HG03280 (cell line): ENCODE measurements at regions not wholly inside any gene's neighbourhood (a gene's known extent, or its start where the extent isn't known, plus 50 kb on each side); places are given as distances from the start of the nearest gene placed in this dataset.

Experiments
- ATAC-seq: cut with Tn5 transposase; IDR thresholded peaks from one replicate; pipeline ENCODE4 v1.9.1; 2021; ENCODE audit warnings: mild to moderate bottlenecking, moderate library complexity; ENCODE audit not compliant: unreplicated experiment

DNA sequence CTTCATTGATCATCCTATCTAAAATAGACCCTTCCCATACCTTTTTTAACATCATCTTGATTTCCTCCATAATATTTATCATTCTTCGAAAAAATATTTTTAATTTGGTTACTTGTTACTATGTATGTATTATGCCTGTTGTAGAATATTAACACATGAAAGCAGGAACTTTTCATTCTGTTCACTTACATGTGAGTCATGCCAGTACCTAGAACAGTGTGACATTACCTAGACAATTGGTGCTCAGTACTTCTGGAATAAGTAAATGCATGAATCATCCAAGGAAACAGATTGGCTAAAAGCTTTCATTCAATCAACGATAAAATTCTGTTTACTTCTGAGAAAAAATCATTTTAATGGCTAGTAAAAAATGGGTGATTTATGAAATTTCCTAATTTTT, 76.4 kb downstream of the CXXC4 start:
- ATAC-seq = no peak

DNA sequence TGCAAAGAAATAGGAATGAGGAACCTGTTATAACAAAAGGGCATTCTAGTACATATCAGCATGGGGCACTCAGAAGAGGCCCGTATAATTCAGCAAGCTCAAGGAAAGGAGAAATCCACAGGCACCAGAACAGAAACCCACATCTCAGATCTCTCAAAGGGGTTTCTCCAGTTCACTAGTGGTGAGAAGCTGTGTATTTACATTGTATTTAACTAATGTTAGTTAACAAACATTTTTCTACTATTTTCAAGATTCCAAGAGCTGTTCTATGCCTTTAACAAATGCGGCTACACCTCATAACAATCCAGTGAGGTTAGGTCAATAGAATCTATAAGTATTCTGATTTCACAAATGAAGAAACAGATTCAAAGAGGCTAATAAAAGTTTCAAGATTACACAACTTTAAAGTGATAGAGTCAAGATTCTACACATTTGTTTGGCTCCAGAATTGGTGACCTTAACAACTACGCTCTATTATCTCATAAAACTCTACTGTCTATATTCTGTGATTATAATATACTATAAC, 77.3 kb downstream of the CXXC4 start:
- no peak for ATAC-seq

DNA sequence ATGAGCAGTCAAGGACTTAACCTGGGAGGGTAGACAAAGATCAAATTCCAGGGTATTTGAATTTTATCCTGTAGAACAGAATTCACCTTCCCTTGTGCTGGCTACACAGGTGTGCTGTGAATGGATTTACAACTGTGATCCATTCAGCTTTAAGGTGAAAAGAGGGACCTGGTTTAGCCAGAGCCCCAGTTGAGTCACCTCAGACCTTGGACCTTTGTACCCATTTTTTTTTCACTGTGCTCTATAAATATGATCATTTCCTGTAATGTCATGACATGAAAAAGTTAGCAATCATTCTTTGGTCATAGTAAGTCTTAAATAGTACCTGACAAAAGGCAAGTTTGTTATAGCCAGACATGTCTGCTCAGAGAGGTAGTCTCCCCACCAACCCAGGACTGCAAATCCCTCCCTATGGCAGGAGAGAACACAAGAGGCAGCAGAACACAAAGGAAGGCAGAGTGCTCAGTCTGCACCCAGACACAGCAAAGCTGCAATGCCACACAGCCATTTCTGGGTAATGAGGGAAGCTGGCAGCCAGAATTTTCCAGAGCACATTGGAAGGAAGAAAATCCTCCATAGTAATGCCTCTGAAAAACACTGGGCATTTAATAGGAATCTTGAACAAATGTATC, 77.9 kb downstream of the CXXC4 start:
- ATAC-seq = no peak

DNA sequence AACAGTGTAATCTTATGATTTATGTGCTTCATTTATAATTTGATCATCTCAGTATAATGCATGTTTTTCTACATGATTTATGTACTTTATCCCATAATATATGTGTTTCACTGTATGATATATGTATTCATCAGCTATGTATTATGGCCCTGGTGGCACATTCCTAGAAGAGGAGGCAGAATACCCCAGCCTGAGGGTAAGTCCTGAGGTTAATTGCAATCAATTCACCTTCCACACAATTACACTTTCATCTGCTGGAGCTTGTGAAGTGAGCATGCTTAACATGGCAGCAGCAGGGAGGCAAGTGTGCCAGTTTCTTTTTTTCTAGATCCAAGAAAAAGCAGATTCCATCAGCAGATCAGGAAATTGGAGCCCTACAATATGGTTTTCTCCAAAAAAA, 81.2 kb downstream of the CXXC4 start:
- no peak for ATAC-seq

DNA sequence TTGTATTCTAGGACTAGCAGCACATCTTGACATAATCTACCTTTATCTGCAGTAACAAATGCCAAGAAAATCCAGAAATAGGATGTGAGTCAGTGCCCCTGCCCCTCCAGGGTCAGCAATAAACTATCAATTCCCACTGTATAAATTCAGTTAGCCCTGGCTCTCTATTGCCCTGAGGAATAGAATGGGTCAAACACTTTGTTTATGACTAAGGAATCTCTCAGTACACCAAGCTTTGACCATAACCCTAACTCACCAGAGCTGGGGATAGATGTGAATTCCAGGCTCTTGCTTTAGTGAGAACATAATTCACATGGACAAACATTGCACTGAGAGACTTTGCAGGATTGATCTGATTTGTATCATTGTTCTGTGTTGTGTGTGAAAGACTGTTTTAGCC, 82.3 kb downstream of the CXXC4 start:
- no peak for ATAC-seq

DNA sequence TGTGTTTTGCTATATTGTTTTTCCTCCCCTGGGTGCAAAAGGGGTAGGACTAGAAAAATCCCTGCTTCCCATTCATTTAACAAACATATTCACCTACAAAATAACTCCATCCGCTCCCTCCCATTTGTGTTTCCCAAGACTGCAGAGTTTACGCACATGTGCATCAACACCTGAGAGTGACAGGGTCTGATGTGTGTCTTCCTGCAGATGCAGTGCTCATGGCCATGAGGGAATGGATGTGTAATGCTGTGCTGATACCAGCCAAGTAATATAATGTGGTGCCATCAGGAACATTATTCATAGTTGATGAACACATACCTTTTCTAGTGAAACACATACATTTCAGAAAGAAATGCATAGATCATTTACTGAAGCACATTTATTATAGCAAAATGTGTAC, 83.2 kb downstream of the CXXC4 start:
- no peak for ATAC-seq

DNA sequence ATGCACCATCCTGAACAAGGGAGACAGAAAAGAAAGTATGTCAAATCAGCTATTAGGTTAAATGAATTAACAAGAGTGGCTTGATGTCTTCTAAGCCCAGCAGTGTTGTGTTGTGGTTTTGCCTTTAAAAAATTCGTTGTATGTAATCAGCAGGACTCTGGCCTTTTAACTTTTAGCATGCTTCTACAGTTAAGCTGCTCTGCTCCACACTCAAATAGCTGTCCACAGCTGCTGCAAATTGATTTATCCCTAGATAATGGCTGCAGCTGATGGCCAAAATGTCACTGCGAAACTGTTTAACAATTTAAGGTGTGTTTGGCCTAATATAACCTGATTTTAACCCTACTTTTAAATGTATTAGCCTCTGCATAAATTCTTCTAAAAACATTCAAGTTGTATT, 85.8 kb downstream of the CXXC4 start:
- ATAC-seq = no peak

DNA sequence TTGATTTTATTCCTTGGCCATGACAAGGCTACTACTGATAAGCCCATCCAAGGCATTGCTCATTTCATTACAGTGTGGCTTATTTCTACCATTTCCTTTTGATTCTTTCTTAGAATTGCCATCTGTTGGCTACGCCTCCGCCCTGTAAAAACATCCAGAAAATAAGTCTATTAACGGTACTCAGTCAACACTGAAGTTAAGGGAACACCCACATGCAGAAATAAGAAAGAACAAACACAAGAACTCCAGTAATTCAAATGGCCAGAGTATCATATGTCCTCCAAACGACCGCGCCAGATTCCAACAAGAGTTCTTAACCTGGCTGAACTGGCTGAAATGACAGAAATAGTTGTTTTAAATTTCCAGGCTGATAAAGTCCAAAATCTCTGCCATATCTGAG, 90.3 kb downstream of the CXXC4 start:
- ATAC-seq = no peak

DNA sequence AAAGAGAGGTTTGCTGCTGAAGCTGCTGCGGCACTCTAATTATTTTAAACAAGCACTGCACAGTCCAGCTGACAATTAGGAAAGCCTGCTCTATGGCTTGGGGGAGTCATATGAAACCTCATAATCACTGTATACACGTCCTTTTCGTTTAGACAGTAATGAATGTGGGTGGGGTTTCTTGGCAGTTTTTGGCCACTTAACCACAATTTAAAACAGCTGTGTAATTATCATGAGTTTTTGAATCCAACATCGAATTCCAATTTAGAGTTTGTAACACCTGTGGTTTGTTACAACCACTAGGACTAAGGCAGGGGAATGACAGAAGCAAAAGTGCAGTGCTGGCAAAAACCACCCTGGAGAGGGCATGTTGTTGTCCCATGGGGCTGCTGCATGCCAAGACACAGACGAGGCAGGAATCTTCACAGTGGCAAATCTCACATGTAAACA, 99.5 kb downstream of the CXXC4 start:
- ATAC-seq = no peak

DNA sequence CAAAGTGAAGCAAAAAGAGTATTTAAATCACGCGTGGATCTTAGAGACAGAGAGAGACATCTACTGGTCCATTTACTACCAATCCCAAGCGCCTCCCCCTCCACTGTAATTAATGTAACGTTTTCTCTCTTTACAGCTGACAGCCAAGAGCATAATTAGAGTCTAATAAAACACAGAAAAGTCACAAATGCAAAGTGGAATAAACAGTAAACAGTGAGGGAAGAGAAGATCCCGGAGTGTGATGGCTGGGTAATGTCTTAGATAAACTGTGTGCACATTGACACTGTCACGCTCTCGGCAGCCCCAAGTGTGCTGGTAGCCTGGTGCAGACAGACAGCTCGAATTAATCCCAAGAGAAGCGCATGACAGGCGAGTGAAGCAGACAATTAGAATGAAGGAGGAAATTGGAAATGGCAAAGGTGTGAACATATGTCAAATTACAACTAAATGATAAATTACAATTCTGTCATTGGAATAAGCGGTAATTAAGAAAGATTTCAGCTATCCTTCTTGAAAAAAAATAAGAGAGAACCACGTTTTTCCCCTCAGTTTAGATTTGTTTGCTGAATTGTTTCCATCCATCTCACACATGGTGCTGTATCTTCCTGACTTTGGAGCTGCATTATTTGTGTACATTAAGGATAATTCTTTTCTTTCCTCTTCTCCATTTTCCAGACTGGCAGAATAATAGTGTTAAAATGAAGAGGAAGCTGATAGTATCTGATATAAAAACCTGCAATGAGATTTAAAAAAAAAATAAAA, 100.1 kb downstream of the CXXC4 start:
- ATAC-seq = no peak

DNA sequence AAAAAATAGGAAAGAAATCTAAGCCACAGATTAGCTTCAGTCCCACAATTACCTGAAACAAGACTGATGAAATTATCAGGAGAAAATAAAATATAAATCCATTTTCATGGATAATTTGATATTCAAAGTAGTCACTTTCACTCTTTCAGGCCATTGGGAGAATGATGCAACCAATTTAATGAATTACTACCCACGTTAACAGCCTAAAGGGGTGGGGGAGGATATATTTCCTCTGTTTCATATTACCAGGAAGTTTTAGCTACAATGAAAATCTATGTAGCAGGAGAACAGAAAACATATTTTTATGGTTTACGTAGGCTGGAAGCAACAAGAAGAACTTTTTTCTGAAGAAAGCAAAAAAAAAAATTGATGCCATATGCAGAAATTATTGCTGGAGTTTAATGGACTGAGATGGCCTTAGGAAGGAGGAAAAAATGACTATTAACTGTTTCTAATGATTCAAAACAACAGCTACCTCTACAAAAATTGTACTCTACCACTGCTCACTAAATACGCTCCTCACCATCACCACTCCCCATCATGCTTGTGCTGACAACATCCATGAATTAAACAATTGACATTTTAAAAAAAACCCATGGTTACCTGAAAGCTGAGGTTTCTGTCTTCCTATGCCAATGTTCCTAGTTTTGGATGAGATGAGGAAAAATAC, 100.9 kb downstream of the CXXC4 start:
- ATAC-seq = no peak

DNA sequence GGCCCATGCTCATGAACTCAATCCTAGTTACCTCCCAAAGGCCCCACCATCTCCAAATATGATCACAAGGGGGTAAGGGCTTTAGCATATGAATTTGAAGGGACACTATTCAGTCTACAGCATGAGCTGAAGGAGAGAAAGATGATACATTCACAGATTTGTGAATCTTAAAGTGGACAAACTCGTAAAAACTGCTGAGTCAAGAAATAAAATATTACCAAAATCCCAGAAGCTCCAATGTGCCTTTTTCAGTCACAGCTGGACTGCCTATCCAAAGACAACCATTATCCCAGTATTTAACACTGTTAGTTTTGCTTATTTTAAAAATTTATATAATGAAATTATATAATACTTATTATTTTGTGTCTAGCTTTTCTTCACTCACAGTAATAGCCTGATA, 109.0 kb downstream of the CXXC4 start:
- no peak for ATAC-seq

DNA sequence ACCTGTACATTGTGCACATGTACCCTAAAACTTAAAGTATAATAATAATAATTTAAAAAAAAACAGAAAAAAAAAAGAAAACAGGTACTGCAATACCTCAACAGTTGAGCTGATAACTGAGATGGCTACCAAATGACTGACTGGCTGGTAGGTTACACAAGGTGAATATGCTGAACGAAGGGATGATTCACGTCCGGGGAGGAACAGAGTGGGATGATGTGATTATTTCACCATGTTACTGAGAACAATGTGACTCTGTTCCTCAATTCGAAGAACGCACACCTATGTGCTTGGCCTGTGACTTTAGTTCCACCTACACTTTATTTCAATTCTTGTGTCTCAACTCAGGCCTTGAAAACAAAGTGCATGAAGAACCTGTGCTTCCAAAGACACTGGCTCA, 111.7 kb downstream of the CXXC4 start:
- ATAC-seq = no peak

DNA sequence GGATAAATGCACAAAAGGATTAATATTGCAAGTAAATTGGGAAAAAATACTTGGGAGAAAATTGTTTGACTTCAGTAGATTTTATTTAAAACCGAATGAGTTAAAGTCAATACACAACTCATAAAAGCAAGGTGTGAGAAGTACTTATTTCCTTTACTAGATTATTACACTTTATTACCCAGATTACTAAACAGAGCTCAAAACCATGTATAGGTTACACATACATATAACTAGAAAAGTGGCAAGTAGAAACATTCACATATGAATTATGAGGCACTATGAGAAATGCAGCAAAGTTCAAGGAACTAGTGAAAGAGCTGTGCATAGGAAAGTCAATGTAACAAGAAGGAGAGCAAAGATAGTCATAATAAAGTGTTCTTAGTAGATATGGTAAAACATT, 113.0 kb downstream of the CXXC4 start:
- ATAC-seq = no peak

DNA sequence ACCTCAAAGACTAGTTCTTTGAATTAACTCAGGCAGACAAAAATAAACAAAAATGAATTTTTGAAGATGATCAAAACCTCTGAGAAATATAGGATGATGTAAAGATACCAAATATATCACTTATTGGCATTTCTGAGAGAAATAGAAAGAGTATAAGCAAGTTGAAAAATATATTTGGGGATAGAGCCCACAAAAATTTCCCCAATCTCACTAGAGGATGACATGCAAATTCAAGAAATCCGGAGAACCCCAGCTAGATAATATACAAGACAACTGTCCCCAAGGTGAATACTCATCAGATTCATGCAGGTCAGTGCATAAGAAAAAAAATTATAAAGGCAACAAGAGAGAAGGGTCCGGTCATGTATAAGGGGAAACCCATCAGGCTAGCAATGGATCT, 129.1 kb downstream of the CXXC4 start:
- no peak for ATAC-seq

DNA sequence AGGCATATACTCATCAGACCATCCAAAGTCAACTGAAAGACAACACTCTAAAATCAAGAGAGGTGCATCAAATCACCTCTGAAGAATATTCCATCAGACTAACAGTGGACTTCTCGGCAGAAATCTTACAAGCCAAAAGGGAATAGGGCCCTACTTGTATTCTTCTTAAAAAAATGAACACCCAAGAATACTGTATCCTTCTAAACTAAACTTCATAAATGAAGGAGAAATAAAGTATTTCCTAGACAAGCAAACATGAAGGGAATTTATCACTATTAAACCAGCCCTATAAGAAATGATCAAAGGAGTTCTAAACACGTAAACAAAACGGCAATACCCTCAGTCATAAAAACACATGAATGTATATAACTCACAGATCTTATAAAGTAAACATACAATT, 141.2 kb downstream of the CXXC4 start:
- ATAC-seq = no peak

DNA sequence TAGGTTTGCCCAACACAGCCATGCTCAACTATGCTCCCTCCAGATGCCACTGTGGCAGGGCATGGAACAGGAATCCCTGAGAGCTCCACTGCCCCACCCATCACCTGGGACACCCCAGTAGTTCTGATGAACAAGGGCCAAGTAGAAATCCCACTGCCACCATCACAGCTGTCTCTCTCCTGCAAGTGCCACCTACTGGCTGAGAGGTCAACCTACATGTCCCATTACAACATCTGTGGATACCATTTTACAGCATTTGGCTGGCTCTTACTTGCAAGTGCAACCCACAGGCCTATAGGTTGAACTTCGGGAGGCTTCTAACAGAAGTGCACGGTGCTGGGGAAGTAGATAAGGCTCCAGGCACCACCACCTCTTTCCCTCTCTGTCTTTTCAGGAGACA, 142.5 kb downstream of the CXXC4 start:
- no peak for ATAC-seq

DNA sequence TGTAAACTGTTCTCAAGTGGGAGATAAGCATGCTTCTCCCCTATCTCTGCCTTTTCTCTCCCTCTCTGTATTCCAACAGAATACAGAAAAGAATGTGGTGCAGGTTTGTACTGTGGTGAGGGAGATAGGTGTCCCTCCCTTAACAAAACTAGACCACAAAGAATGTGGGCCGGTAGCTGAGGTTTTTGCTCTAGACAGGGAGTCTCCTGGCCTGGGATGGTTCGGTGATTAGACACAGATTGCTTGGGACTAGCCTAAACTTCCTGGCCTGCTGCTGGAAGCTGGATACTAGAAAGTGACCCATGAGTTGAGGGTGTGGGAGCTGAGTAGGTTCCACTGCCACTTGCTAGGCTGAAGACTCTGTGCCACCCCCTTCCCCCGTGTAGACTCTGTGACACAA, 143.0 kb downstream of the CXXC4 start:
- no peak for ATAC-seq

DNA sequence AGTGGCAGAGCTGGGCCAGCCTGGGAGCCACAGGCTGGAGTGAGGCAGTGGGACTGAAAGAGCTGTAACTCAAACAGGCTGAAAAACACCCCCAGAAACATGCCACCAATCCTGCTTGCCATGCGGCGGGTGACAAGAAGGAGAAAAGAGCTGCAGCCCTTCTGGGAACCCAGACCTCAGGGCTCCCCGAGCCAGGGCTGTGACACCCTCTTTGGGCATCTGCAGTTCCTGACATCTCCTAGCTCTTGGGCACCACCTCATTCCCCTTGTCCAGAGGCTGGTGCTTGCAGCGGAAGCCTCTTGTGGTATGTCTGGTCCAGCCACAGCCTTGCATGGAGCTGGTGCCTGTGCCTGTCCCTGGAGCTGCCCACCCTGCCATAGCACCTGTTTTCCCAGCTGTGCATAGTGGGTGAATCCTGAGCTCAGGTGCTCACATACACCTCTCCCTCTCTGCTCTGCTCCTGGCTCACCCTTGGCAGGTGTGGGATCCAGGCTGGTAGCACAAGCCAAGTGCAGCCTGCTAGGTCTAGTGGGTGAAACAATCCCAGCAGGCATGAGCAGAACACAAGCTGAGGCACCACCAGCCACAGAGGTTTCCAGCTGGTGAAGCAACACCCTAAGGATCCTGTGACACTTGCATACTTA, 149.0 kb downstream of the CXXC4 start:
- ATAC-seq = no peak

DNA sequence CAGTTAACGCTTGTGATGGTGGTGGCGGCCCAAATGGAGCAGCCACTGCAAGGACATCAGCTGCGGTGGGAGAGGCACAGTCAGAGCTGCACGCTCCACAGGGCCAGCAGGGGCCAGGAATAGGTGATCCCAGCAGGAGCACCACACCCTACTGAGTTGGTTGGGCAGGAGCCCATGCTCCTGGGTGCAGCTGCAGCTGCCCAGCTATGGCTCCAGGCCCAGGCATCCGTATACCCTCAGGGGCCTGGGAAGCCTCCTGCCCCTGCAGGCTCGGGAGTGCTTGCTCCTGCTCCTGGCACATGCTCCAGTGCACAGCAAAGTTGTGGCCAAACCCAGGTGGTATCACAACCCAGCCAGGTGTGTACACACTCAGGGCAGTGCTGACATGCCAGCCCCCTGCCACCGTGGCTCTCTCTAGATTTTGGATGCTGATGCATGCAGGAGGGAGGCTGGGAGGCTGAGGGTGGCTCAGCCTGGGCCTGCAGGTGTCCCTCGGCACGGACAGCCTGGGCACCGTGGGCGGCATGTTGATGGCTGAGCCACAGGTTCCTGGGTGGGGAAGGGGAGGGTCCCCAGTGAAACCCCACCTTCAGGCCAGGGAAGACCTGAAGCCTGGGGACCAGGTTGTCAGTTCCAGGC, 150.2 kb downstream of the CXXC4 start:
- ATAC-seq = no peak

DNA sequence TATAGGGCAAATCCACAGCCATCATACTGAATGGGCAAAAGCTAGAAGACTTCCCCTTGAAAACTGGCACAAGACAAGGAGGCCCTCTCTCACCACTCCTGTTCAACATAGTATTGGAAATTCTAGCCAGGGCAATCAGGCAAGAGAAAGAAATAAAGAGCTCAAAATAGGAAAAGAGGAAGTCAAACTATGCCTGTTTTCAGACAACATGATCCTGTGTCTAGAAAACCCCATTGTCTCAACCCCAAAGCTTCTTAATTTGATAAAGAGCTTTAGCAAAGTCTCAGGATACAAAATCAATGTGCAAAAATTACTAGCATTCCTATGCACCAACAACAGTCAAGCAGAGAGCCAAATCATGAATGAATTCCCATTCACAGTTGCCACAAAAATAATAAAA, 160.3 kb downstream of the CXXC4 start:
- no peak for ATAC-seq
